ENCODE measurements at regions not wholly inside any gene's neighbourhood (a gene's known extent, or its start where the extent isn't known, plus 50 kb on each side); places are given as distances from the start of the nearest gene placed in this dataset.

GRCh38 chr1:83787246-83787998 is 211.5 kb downstream of the TTLL7 start:
- H3K36me3 ChIP-seq = no peaks in the 10 kb centered on the region
- 81 to 83% (median 81%) methylated on average over 3 of the region's 3 CpGs for WGBS, 3 donors
- intact Hi-C loops (cut with DNase I) = no loop called here

GRCh38 chr1:83781667-83782066 is 217.3 kb downstream of the TTLL7 start:
- no peak overlapping the region for H3K27ac ChIP-seq
- no peak for DNase-seq
- 87 to 89% (median 88%) methylated on average over 2 of the region's 2 CpGs for WGBS, 3 donors
- no peak overlapping the region for H3K4me3 ChIP-seq
- no peaks in the 10 kb centered on the region for H3K36me3 ChIP-seq
- TF ChIP-seq CTCF (IDR thresholded peaks at IDR 0.05) = no peak
- no peak for TF ChIP-seq EP300 (IDR thresholded peaks at IDR 0.05)
- TF ChIP-seq POLR2A (IDR thresholded peaks at IDR 0.05) = no peak
- no peaks in the 10 kb centered on the region for H3K27me3 ChIP-seq
- intact Hi-C loops (cut with DNase I) = no loop called here
- H3K9me3 ChIP-seq = peaks cover 0 to 3% of the 10 kb centered on the region in 2 donors
- H3K4me1 ChIP-seq (ENCODE audit: insufficient read depth) = no peaks in the 10 kb centered on the region

More at GRCh38 chr1:83787246-83787998, 211.5 kb downstream of the TTLL7 start:
- no peak for DNase-seq
- Histone ChIP-seq H3K4me3 (no peak overlapping the region), H3K9me3 (peaks cover 0 to 3% of the 10 kb centered on the region in 2 donors), H3K27me3 (no peaks in the 10 kb centered on the region), H3K27ac (no peak overlapping the region), H3K4me1 (ENCODE audit: insufficient read depth) (no peaks in the 10 kb centered on the region)
- TF ChIP-seq POLR2A (IDR thresholded peaks at IDR 0.05) (no peak), EP300 (IDR thresholded peaks at IDR 0.05) (no peak), CTCF (IDR thresholded peaks at IDR 0.05) (no peak)

GRCh38 chr1:83779565-83779964 is 219.4 kb downstream of the TTLL7 start:
- H3K27me3 ChIP-seq = no peaks in the 10 kb centered on the region
- no peak overlapping the region for H3K27ac ChIP-seq
- peaks cover 0 to 3% of the 10 kb centered on the region in 2 donors for H3K9me3 ChIP-seq
- TF ChIP-seq POLR2A (IDR thresholded peaks at IDR 0.05) (no peak), CTCF (IDR thresholded peaks at IDR 0.05) (no peak), EP300 (IDR thresholded peaks at IDR 0.05) (no peak)
- H3K4me1 ChIP-seq (ENCODE audit: insufficient read depth) = no peaks in the 10 kb centered on the region
- DNase-seq = no peak
- intact Hi-C loops (cut with DNase I) = no loop called here
- no peaks in the 10 kb centered on the region for H3K36me3 ChIP-seq
- H3K4me3 ChIP-seq = no peak overlapping the region

- no peak for DNase-seq
- Histone ChIP-seq H3K36me3 (no peaks in the 10 kb centered on the region), H3K4me3 (no peak overlapping the region), H3K4me1 (ENCODE audit: insufficient read depth) (no peaks in the 10 kb centered on the region), H3K9me3 (no peaks in the 10 kb centered on the region), H3K27me3 (no peaks in the 10 kb centered on the region), H3K27ac (no peak overlapping the region)
- WGBS, 3 donors = 88 to 94% (median 91%) methylated on average over 4 of the region's 4 CpGs
- no peak for TF ChIP-seq CTCF (IDR thresholded peaks at IDR 0.05)
- TF ChIP-seq EP300 (IDR thresholded peaks at IDR 0.05) = no peak
- TF ChIP-seq POLR2A (IDR thresholded peaks at IDR 0.05) = no peak
- intact Hi-C loops (cut with DNase I) = no loop called here
These were observed 221.2 kb downstream of the TTLL7 start for GRCh38 chr1:83777758-83778101.
